ENCODE measurements at regions not wholly inside any gene's neighbourhood (a gene's known extent, or its start where the extent isn't known, plus 50 kb on each side); places are given as distances from the start of the nearest gene placed in this dataset.

DNA sequence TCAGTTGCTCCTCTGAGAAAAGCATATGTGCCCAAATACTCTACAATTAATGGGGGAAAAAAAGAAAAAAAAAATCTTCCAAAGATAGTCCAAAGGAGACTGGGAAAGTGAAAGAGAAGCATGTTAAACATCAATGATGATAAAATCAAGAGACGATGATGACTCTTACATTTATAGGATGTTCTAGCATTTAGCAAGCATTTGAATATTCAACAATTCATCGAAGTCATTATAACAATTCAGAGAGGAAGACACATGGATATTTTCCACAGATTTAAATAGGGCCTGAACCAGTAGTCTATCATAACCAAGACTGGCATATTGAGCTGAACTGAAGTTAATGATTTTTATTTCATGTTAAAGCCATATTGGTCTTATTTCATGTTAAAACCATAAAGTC is 528.4 kb downstream of the INHBA start:
- Histone ChIP-seq H3K79me2 (ENCODE audit: insufficient read depth, low read depth, low read length) (no peaks in the 10 kb centered on the region), H3K4me2 (ENCODE audit: low read length) (no peak overlapping the region), H3K27ac (ENCODE audit: low read depth, low read length, poor library complexity, severe bottlenecking) (no peak overlapping the region), H2AFZ (ENCODE audit: low read length) (no peak overlapping the region), H3K4me1 (ENCODE audit: insufficient read depth, low read length, poor library complexity, severe bottlenecking) (no peaks in the 10 kb centered on the region), H3K9me2 (ENCODE audit: insufficient read depth, low read length) (no peaks in the 10 kb centered on the region), H4K20me1 (ENCODE audit: insufficient read depth, low read length) (no peaks in the 10 kb centered on the region), H3K4me3 (ENCODE audit: low read depth, low read length, poor library complexity, severe bottlenecking) (no peak overlapping the region), H3K9me3 (ENCODE audit: low read length) (no peaks in the 10 kb centered on the region), H3K36me3 (ENCODE audit: insufficient read depth, low read length) (no peaks in the 10 kb centered on the region)
- intact Hi-C loops (cut with micrococcal nuclease; ENCODE audit: unreplicated experiment): no loop called here
- POLR2A ChIA-PET: no interaction called here
- CTCF ChIA-PET (ENCODE audit: unreplicated experiment): no interaction called here
- TF ChIP-seq, protein P1, sequence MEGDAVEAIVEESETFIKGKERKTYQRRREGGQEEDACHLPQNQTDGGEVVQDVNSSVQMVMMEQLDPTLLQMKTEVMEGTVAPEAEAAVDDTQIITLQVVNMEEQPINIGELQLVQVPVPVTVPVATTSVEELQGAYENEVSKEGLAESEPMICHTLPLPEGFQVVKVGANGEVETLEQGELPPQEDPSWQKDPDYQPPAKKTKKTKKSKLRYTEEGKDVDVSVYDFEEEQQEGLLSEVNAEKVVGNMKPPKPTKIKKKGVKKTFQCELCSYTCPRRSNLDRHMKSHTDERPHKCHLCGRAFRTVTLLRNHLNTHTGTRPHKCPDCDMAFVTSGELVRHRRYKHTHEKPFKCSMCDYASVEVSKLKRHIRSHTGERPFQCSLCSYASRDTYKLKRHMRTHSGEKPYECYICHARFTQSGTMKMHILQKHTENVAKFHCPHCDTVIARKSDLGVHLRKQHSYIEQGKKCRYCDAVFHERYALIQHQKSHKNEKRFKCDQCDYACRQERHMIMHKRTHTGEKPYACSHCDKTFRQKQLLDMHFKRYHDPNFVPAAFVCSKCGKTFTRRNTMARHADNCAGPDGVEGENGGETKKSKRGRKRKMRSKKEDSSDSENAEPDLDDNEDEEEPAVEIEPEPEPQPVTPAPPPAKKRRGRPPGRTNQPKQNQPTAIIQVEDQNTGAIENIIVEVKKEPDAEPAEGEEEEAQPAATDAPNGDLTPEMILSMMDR (conservative IDR thresholded peaks at IDR 0.05; ENCODE audit: low read length): no peak
- TF ChIP-seq EZH2phosphoT487 (IDR thresholded peaks at IDR 0.05; ENCODE audit: borderline replicate concordance, low read depth, low read length): no peak
- no peak for DNase-seq (ENCODE audit: low spot score)
- BruUV-seq (replicated peaks): no TSS peak

DNA sequence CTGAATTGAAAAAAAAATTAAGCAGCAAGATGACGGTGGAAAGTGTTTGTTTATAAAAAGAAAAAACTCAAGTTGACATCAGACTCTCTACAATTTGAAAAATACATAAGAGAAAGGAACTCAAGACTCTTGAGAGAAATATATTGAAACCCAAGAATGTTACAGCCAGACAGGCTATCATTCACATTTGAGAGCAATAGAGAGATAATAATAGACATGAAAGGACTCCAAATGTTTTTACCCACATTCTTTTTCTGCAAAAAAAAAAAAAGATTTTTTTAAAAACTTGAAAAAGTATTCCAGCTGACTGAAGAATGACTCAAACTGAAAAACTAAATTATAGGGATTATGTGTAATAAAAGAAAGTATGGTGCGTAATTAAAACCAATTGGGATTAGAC is 532.4 kb downstream of the INHBA start:
- no peaks in the 10 kb centered on the region for H3K9me2 ChIP-seq (ENCODE audit: insufficient read depth, low read length)
- no peaks in the 10 kb centered on the region for H3K36me3 ChIP-seq (ENCODE audit: insufficient read depth, low read length)
- H3K27ac ChIP-seq (ENCODE audit: low read depth, low read length, poor library complexity, severe bottlenecking): no peak overlapping the region
- no peak overlapping the region for H2AFZ ChIP-seq (ENCODE audit: low read length)
- H4K20me1 ChIP-seq (ENCODE audit: insufficient read depth, low read length): no peaks in the 10 kb centered on the region
- ChIA-PET POLR2A (no interaction called here), CTCF (ENCODE audit: unreplicated experiment) (no interaction called here)
- no peaks in the 10 kb centered on the region for H3K4me1 ChIP-seq (ENCODE audit: insufficient read depth, low read length, poor library complexity, severe bottlenecking)
- intact Hi-C loops (cut with micrococcal nuclease; ENCODE audit: unreplicated experiment): no loop called here
- no peaks in the 10 kb centered on the region for H3K79me2 ChIP-seq (ENCODE audit: insufficient read depth, low read depth, low read length)
- H3K9me3 ChIP-seq (ENCODE audit: low read length): no peaks in the 10 kb centered on the region
- no peak overlapping the region for H3K4me3 ChIP-seq (ENCODE audit: low read depth, low read length, poor library complexity, severe bottlenecking)
- no peak for DNase-seq (ENCODE audit: low spot score)
- TF ChIP-seq EZH2phosphoT487 (IDR thresholded peaks at IDR 0.05; ENCODE audit: borderline replicate concordance, low read depth, low read length): no peak
- TF ChIP-seq, protein P1 (conservative IDR thresholded peaks at IDR 0.05; ENCODE audit: low read length): no peak
- no peak overlapping the region for H3K4me2 ChIP-seq (ENCODE audit: low read length)
- no TSS peak for BruUV-seq (replicated peaks)

DNA sequence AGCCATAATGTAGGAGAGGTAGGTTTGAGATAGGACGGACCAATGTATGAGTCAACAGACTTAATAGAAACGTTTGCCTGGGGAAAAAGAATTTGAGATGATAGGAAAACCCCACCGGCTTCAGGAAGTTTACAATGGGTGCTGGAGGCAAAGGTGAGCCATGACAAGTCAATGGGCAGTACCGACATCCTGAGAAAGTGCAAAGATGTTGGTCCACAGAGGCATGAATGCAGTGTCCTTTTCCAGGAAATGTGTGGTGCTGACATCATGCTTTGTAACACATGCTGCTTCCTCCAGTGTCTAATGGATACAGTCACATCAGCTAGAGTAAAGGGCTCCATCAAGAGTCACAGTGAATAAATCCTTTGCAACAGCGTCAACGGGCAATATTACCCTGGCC is 533.6 kb downstream of the INHBA start:
- Histone ChIP-seq H3K4me1 (ENCODE audit: insufficient read depth, low read length, poor library complexity, severe bottlenecking) (no peaks in the 10 kb centered on the region), H3K9me2 (ENCODE audit: insufficient read depth, low read length) (no peaks in the 10 kb centered on the region), H3K79me2 (ENCODE audit: insufficient read depth, low read depth, low read length) (no peaks in the 10 kb centered on the region), H3K27ac (ENCODE audit: low read depth, low read length, poor library complexity, severe bottlenecking) (no peak overlapping the region), H3K4me2 (ENCODE audit: low read length) (no peak overlapping the region), H3K4me3 (ENCODE audit: low read depth, low read length, poor library complexity, severe bottlenecking) (no peak overlapping the region), H2AFZ (ENCODE audit: low read length) (no peak overlapping the region), H3K36me3 (ENCODE audit: insufficient read depth, low read length) (no peaks in the 10 kb centered on the region), H4K20me1 (ENCODE audit: insufficient read depth, low read length) (no peaks in the 10 kb centered on the region), H3K9me3 (ENCODE audit: low read length) (no peaks in the 10 kb centered on the region)
- no peak for DNase-seq (ENCODE audit: low spot score)
- CTCF ChIA-PET (ENCODE audit: unreplicated experiment): no interaction called here
- POLR2A ChIA-PET: no interaction called here
- no TSS peak for BruUV-seq (replicated peaks)
- intact Hi-C loops (cut with micrococcal nuclease; ENCODE audit: unreplicated experiment): no loop called here
- no peak for TF ChIP-seq EZH2phosphoT487 (IDR thresholded peaks at IDR 0.05; ENCODE audit: borderline replicate concordance, low read depth, low read length)
- TF ChIP-seq, protein P1 (conservative IDR thresholded peaks at IDR 0.05; ENCODE audit: low read length): no peak
